ENCODE measurements at regions not wholly inside any gene's neighbourhood (a gene's known extent, or its start where the extent isn't known, plus 50 kb on each side); places are given as distances from the start of the nearest gene placed in this dataset.
A peak's percentile ranks its signal among the peaks of the same experiment; 100 is the strongest.

- no peak for TF ChIP-seq CTCF (IDR thresholded peaks at IDR 0.05)
These were observed 176.9 kb upstream of the PROK2 start for GRCh38 chr3:71961891-71962290.

DNA sequence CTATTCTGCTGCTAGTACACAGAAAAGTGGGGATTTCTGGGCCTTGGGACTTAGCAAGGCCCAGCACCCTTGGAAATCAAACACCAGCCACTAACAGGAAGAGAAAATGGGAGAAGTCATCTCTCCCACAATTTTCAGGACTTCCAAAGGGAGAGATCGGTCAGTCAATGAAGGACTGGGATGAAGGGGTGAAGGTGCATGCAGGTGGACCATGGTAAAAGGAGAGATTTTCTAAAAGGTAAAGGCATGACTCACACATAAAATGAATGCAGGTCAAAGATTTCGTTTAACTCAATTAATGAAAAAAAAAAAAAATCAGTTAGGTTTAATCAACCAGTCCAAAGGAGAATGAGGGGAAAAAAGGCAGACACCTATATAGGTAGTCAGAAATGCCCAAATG lies 176.4 kb upstream of the PROK2 start:
- no peak for TF ChIP-seq CTCF (IDR thresholded peaks at IDR 0.05)

- TF ChIP-seq CTCF (IDR thresholded peaks at IDR 0.05): no peak
These were observed 173.6 kb upstream of the PROK2 start for GRCh38 chr3:71958533-71958932.

DNA sequence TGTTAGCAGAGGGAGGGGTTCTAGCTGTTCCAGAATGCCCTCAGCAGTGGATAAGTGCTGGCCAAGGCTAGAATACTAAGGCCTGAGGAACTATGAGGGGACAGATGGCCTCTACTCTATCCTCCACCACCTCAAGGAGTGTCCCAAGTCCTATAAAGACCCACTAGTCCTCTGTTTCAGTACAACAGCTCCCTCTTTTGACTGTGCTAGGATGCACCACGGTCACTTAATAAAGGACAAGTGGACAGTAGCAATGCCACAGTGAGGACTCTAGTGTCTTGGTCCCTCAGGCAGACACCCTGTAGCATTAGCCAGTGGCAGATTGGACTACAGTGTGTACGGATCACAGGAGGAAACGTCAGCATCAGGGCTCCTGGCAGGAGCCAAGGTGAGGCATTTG lies 171.8 kb upstream of the PROK2 start:
- no peak for TF ChIP-seq CTCF (IDR thresholded peaks at IDR 0.05)

DNA sequence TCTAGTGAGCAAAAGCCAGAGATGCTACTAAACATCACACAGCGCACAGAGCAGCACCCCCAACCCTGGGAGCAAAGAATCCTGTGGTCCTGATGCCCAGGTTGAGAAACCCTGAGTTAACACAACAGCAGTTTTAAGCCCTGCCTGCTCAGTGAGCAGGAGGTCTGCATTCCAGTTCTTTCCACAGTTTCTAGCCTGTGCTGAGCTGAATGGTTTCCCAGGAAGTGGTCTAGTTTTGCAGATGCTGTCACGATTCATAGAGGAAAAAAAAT lies 171.1 kb upstream of the PROK2 start:
- TF ChIP-seq CTCF (IDR thresholded peaks at IDR 0.05): no peak

DNA sequence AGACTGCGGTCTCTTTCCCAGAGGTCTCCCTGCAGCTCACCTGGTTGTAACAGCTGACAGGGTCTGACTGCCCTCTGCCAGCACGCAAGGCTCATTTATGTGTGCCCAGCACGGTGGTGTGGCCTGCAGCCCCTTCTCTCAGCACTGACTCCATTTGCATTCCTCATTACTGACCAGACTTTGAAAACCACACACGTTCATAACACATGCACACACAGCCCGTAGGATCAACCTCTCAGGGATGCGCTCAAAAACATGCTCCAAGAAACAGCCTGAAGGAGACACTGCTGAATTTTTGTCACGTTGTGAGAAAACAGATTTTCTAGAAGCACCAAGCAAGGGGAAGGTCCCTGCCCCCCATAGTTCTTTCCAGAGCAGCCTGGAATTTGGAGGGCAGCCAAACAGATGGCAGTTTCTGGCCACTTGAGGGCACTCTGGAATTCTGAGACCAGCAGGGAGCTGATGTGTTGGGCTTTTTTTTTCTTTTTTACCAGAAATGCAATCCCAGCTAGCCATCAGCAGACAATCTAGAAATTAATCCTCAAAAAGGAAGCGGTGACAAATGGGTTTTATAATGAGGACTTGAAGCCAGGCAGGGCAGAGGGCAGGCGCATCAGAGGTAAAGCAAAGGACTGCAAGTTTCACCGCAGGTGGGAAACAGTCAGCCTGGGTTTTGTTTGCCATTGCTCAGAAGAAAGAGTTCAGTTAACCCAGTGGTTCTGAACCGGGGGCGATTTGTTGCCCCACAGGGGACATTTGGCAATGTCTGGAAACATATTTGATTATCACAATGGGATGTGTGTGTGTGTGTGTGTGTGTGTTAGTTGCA lies 170.5 kb upstream of the PROK2 start:
- peak; percentile 84 for TF ChIP-seq CTCF (IDR thresholded peaks at IDR 0.05)

GRCh38 chr3:71951842-71952241 lies 166.9 kb upstream of the PROK2 start:
- TF ChIP-seq CTCF (IDR thresholded peaks at IDR 0.05): no peak

- no peak for TF ChIP-seq CTCF (IDR thresholded peaks at IDR 0.05)
These were observed 166.4 kb upstream of the PROK2 start for GRCh38 chr3:71951361-71951760.
